ENCODE measurements at regions not wholly inside any gene's neighbourhood (a gene's known extent, or its start where the extent isn't known, plus 50 kb on each side); places are given as distances from the start of the nearest gene placed in this dataset.

DNA sequence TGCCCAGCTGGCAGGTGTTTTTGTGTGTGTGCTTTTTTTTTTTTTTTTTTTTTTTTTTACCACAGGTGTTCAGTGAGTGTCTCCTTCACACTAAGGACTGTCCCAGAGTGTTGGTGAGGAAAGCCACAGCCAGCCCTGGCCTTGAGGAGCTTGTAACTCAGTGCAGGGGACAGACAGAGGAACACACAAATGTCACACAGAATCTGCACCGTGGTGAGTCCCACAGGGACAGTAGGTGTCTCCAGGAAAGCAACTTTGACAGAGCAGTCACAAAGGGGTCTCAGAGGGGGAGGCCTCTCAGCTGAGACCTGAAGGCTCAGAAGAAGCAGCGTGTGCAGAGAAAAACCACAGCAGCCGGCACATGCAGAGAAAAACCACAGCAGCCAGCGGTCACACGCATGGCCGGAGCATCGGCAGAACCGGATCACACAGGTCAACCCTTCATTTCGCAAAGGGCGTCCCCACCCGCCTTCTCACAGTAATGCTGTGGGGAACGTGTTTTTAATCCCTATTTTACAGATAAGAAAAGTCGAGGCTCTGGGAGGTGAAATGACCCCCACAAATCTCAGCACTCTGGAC is 101.7 kb upstream of the PRR5 start:
- H3K9me3 Mint-ChIP-seq = no peaks in the 10 kb centered on the region
- H3K27me3 Mint-ChIP-seq (ENCODE audit: low read depth) = peaks cover 33% of the 10 kb centered on the region
- peaks cover 3% of the 10 kb centered on the region for H3K36me3 Mint-ChIP-seq (ENCODE audit: low read depth)
- TF ChIP-seq CTCF (IDR thresholded peaks at IDR 0.05; ENCODE audit: unreplicated experiment in 3 of 3) = no peak
- peaks cover 38% of the 10 kb centered on the region for H3K4me1 Mint-ChIP-seq
- no peak overlapping the region for H3K27ac Mint-ChIP-seq
- H3K4me3 Mint-ChIP-seq = no peak overlapping the region

DNA sequence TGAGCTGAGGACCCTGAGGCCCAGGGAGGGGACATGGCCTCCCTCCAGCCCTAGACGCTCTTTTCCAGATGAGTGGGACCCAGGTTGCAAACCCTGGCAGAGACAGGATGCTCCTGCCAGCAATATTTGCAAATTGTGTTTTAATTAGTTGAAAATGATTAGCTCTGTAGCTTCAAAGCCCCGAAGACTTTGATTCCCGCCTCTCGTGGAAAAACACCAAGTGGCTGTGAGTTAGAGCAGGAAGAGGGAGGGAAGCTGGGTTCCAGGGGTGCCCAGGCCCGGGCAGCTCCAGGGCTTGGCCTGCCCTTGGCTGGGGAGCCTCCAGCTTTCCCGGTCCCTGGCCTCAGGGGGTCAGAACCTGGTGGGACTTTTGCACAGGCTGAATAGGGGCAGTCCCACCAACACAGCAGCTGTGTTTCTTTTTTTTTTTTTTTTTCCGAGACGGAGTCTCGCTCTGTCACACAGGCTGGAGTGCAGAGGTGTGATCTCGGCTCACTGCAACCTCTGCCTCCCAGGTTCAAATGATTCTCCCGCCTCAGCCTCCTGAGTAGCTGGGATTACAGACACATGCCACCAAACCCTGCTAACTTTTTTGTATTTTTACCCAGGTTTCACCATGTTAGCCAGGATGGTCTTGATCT is 101.6 kb upstream of the RTL6 start:
- no peak for TF ChIP-seq CTCF (IDR thresholded peaks at IDR 0.05; ENCODE audit: unreplicated experiment in 3 of 3)

DNA sequence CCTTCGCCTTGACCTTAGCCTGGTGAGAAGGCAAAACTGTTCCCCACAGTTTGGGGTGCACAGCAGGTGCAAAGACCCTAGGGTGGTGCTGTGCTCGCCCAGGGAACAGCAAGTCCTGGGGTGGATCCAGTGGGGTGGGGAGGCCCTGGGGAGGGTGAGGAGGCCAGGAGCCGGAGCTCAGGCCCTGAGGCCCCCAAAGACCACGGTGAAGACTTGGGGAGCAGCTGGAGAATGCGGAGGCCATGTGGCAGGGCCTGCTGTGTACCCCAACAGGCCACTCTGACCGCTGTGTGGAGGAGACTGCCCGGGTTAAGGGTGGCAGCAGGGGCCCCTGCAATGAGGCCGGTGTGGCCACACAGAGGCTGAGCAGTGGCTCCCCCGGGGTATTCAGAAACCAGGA is 101.1 kb upstream of the RTL6 start:
- TF ChIP-seq CTCF (IDR thresholded peaks at IDR 0.05; ENCODE audit: unreplicated experiment in 3 of 3) = no peak
- Mint-ChIP-seq H3K27me3 (ENCODE audit: low read depth) (peaks cover 42% of the 10 kb centered on the region), H3K36me3 (ENCODE audit: low read depth) (no peaks in the 10 kb centered on the region), H3K9me3 (no peaks in the 10 kb centered on the region), H3K27ac (no peak overlapping the region), H3K4me3 (no peak overlapping the region), H3K4me1 (peaks cover 41% of the 10 kb centered on the region)

More for the DNA sequence above, 101.6 kb upstream of the RTL6 start:
- Mint-ChIP-seq H3K27me3 (ENCODE audit: low read depth) (peaks cover 37% of the 10 kb centered on the region), H3K4me3 (no peak overlapping the region), H3K9me3 (no peaks in the 10 kb centered on the region), H3K27ac (no peak overlapping the region), H3K36me3 (ENCODE audit: low read depth) (peaks cover 3% of the 10 kb centered on the region), H3K4me1 (peaks cover 39% of the 10 kb centered on the region)

- TF ChIP-seq CTCF (IDR thresholded peaks at IDR 0.05; ENCODE audit: unreplicated experiment in 3 of 3) = no peak
- peaks cover 38% of the 10 kb centered on the region for H3K4me1 Mint-ChIP-seq
- H3K9me3 Mint-ChIP-seq = no peaks in the 10 kb centered on the region
- H3K27ac Mint-ChIP-seq = peak overlapping the region in 2 of 3 experiments; percentile 22 to 75
- H3K27me3 Mint-ChIP-seq (ENCODE audit: low read depth) = peaks cover 39% of the 10 kb centered on the region
- peak overlapping the region in 1 of 3 experiments; percentile 22 for H3K4me3 Mint-ChIP-seq
- H3K36me3 Mint-ChIP-seq (ENCODE audit: low read depth) = no peaks in the 10 kb centered on the region
Observed at GRCh38 chr22:44597616-44598015, 99.6 kb upstream of the RTL6 start.

- Mint-ChIP-seq H3K27ac (peak overlapping the region; percentile 30 to 82 (median 52)), H3K27me3 (ENCODE audit: low read depth) (peaks cover 39% of the 10 kb centered on the region), H3K4me3 (peak overlapping the region in 2 of 3 experiments; percentile 7 to 59), H3K4me1 (peaks cover 44% of the 10 kb centered on the region), H3K9me3 (no peaks in the 10 kb centered on the region), H3K36me3 (ENCODE audit: low read depth) (no peaks in the 10 kb centered on the region)
- TF ChIP-seq CTCF (IDR thresholded peaks at IDR 0.05; ENCODE audit: unreplicated experiment in 3 of 3) = no peak
Observed at GRCh38 chr22:44596396-44597125, 98.5 kb upstream of the RTL6 start.

Data from nephron (organoid).